Duodenal mucosa (tissue), 2 donors: ENCODE measurements at regions not wholly inside any gene's neighbourhood (a gene's known extent, or its start where the extent isn't known, plus 50 kb on each side); places are given as distances from the start of the nearest gene placed in this dataset.
"Not testable (repeated sequence)": the region's sequence is repeated elsewhere in the genome, so short reads cannot be mapped to it uniquely, and the experiment has no call there.

Experiments
- H3K27ac ChIP-seq: one replicate; pipeline ENCODE4 v1.7.0; 2013; ENCODE audit warnings: low read depth, low read length
- H3K27me3 ChIP-seq, 2 donors: one replicate each; pipeline ENCODE4 v1.7.0; 2013; ENCODE audit warnings: low read length in 2 of 2, control low read depth in 1 of 2; ENCODE audit not compliant: insufficient read depth in 2 of 2, control insufficient read depth in 1 of 2
- H3K36me3 ChIP-seq, 2 donors: one replicate each; pipeline ENCODE4 v1.7.0; 2013; ENCODE audit warnings: low read length in 2 of 2, control low read depth in 1 of 2; ENCODE audit not compliant: insufficient read depth in 2 of 2, control insufficient read depth in 1 of 2
- H3K4me1 ChIP-seq, 2 donors: one replicate each; pipeline ENCODE4 v1.7.0; 2013; ENCODE audit warnings: low read length in 2 of 2, control low read depth in 1 of 2; ENCODE audit not compliant: insufficient read depth in 2 of 2, control insufficient read depth in 1 of 2
- H3K4me3 ChIP-seq, 2 donors: one replicate each; pipeline ENCODE4 v1.7.0; 2013; ENCODE audit warnings: low read length in 2 of 2, low read depth in 1 of 2
- H3K9ac ChIP-seq, 2 donors: one replicate each; pipeline ENCODE4 v1.7.0; 2013; ENCODE audit warnings: low read length in 2 of 2, low read depth in 1 of 2
- H3K9me3 ChIP-seq, 2 donors: one replicate each; pipeline ENCODE4 v1.7.0; 2013; ENCODE audit warnings: low read length in 2 of 2, control low read depth in 1 of 2; ENCODE audit not compliant: control insufficient read depth in 1 of 2

DNA sequence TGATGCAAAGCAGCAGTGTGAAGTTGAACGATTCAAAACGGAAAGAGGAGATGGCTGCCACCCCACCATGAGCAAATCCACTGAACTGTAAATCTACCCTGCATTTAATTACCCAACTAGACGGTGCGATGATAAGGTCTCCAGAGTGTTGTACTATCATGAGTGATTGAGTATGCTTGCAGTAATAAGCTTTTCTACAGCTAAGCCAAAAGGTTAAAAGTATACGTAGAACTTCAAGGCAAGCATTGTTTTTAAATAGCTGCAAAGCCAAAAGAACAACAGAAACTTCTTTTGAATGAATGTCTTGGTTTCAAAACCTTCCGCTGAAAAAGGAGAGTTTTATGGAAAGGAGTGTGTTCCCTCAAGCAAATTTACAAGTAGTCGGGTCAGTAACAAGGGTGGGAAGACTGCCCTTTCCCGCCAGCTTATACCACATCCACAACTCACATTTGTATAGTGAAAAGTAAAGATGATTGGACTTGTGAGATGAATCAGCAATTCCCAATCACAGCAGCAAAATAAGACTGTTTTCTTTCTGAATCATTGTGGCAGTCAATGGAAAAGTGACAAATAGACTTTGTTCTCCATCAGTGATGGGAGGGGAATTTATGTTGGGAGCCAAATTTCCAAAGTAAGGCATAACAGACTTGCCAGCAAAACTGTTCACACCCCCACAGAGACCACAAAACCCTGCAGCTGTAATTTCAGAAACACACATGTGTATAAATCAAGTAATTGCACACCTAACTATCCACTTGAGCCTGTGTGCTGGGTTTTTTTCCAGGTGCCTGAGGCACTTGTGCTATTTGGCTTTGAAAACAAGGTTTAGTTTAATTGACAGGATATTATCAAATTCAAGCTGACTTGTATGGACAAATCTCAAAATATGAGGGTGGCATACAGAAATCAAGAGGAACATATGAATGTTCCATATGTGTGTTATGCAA is 407.7 kb upstream of the GRAMD2B start:
- H3K27me3 ChIP-seq, result no peaks in the 10 kb centered on the region
- no peak overlapping the region for H3K27ac ChIP-seq
- no peaks in the 10 kb centered on the region for H3K9me3 ChIP-seq
- no peak overlapping the region for H3K9ac ChIP-seq
- H3K4me1 ChIP-seq, result no peaks in the 10 kb centered on the region
- no peaks in the 10 kb centered on the region for H3K36me3 ChIP-seq
- H3K4me3 ChIP-seq, result no peak overlapping the region

DNA sequence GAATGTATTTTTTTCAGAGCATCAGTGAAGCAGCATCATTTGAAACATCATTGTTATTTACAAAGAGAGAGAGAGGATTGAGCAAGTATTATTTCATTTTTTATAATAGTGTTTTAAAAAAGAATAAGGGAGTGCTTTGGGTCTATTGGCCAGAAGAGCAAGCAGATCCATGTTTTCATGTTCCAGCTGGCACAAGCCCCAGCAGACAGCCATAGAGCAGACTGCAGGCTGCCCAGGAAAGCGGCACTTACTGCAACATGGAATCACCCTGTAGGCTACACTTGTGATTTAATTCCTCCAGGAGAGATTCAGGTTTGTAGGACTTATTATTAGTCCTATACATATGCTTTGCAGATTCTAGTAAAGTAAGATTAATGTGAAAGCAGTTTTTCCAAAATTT is 407.0 kb upstream of the GRAMD2B start:
- Histone ChIP-seq H3K36me3 (no peaks in the 10 kb centered on the region), H3K27ac (no peak overlapping the region), H3K27me3 (no peaks in the 10 kb centered on the region), H3K4me1 (no peaks in the 10 kb centered on the region), H3K9me3 (no peaks in the 10 kb centered on the region), H3K9ac (no peak overlapping the region), H3K4me3 (no peak overlapping the region)

DNA sequence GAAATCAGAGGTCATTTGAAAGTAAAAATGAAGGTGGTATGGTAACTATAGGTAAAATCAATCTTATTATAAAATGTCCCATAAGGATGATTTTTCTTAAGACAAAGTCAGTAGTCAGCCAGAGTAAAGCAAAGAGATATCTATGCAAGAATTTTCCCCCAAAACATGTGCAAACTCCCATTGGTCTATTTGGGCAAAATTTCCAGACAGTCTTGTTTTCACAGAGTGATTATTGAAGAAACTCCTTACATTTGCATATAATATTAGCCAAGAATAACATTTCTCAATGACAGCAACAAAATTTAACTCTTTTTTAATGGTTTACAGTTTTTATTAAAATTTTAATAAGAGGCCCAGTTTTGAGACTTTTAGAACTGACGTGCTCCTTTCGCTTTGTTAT is 406.1 kb upstream of the GRAMD2B start:
- no peaks in the 10 kb centered on the region for H3K4me1 ChIP-seq

DNA sequence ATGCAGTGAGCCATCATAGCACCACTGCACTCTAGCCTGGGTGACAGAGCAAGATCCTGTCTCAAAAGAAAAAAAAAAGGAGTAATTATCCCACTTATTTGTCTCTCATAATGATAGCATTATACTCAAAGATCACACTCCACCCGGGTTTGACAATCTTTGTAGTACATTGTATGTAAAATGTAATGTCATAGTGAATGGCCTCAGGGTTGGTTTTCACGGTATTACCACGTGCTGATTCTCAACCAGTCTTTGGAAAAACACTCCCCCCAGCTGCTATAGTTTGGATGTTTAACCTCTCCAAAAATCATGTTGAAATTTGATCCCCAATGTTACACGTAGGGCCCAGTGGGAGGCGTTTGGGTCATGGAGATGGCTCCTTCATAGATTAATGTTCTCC is 402.4 kb upstream of the GRAMD2B start:
- Histone ChIP-seq H3K9me3 (no peaks in the 10 kb centered on the region), H3K9ac (no peak overlapping the region), H3K27ac (no peak overlapping the region), H3K4me1 (no peaks in the 10 kb centered on the region), H3K4me3 (no peak overlapping the region), H3K36me3 (no peaks in the 10 kb centered on the region), H3K27me3 (no peaks in the 10 kb centered on the region)

More for the DNA sequence above, 406.1 kb upstream of the GRAMD2B start:
- Histone ChIP-seq H3K27ac (no peak overlapping the region), H3K27me3 (no peaks in the 10 kb centered on the region), H3K4me3 (no peak overlapping the region), H3K9me3 (no peaks in the 10 kb centered on the region), H3K36me3 (no peaks in the 10 kb centered on the region), H3K9ac (no peak overlapping the region)

DNA sequence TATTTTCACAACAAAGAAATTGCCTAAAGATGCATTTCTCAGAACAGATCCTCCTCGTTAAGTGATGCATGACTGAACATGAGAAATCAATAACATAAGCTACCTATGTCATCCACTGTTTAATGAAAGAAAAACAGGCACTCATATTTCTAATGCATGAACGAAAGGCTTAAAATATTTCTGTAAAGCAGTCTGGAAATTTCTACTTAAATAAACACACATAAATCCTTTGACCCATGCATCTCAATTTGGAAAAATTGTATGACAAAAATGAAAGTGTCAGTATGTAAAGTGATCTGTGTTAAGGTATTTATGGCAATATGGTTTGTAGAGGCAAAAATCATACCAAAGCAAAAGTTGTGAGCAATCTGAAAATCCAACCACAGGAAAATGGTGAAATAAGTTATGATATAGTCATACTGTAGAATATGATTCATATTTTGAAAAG is 399.2 kb upstream of the GRAMD2B start:
- no peak overlapping the region for H3K4me3 ChIP-seq
- H3K27me3 ChIP-seq, result no peaks in the 10 kb centered on the region
- no peak overlapping the region for H3K27ac ChIP-seq
- H3K36me3 ChIP-seq, result no peaks in the 10 kb centered on the region
- no peaks in the 10 kb centered on the region for H3K4me1 ChIP-seq
- H3K9ac ChIP-seq, result no peak overlapping the region
- H3K9me3 ChIP-seq, result no peaks in the 10 kb centered on the region

DNA sequence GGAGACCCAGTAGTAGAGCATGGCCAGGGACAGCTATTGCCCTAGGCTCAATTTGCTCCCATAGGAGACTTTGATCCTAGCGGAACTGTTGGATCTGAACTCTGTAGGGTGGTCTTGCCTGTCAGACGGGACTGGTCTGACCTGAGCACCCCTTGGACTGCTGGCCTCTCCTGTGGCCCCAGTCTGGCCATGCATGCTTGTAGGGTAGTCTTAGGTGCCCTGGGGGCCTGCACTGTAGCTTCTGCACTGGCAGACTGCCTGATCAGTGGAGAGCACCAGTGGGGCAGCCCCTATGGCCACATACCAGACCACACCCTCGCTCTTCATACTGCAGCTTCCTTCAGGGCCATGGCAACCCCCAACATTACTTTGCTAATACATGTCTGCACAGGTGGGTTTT is 396.1 kb upstream of the GRAMD2B start:
- Histone ChIP-seq H3K36me3 (no peaks in the 10 kb centered on the region), H3K9ac (no peak overlapping the region), H3K4me1 (no peaks in the 10 kb centered on the region), H3K27me3 (no peaks in the 10 kb centered on the region), H3K27ac (no peak overlapping the region), H3K9me3 (peaks cover 0 to 8% of the 10 kb centered on the region in 2 donors), H3K4me3 (no peak overlapping the region)

DNA sequence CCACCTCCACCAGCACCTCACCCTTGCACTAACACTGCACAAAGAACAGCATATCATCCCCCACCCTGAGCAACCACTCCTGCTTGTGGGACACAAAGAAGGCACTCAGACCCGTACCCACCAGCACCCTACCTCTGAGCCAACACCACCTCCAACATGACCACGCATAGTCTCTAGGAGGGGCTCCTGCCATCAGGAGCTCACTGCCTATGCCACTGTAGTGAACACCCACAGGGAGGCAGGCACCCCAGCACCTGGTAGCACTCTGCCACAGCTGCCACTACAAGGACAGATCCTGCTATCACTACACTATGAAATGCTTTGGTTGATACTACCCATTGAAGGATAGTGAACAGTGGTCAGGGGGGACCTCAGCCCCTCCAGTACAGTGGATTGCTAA is 395.6 kb upstream of the GRAMD2B start:
- H3K27me3 ChIP-seq, result no peaks in the 10 kb centered on the region
- H3K36me3 ChIP-seq, result no peaks in the 10 kb centered on the region
- H3K9me3 ChIP-seq, result peaks cover 0 to 8% of the 10 kb centered on the region in 2 donors
- no peak overlapping the region for H3K27ac ChIP-seq
- no peak overlapping the region for H3K9ac ChIP-seq
- no peaks in the 10 kb centered on the region for H3K4me1 ChIP-seq
- no peak overlapping the region for H3K4me3 ChIP-seq

DNA sequence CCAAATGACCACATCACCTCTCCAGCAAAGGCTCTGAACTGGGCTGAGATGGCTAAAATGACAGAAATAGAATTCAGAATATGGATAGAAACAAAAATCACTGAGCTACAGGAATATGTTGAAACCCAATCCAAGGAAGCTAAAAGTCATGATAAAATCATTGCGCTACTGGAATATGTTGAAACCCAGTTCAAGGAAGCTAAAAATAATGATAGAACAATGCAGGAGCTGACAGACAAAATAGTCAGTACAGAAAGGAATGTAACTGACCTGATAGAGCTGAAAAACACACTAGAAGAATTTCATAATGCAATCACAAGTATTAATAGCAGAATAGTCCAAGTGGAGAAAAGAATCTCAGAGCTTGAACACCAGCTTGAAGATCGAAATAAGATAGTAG is 394.9 kb upstream of the GRAMD2B start:
- H3K27ac ChIP-seq, result no peak overlapping the region
- no peaks in the 10 kb centered on the region for H3K4me1 ChIP-seq
- peaks cover 0 to 8% of the 10 kb centered on the region in 2 donors for H3K9me3 ChIP-seq
- H3K4me3 ChIP-seq, result no peak overlapping the region
- H3K27me3 ChIP-seq, result no peaks in the 10 kb centered on the region
- no peaks in the 10 kb centered on the region for H3K36me3 ChIP-seq
- no peak overlapping the region for H3K9ac ChIP-seq

DNA sequence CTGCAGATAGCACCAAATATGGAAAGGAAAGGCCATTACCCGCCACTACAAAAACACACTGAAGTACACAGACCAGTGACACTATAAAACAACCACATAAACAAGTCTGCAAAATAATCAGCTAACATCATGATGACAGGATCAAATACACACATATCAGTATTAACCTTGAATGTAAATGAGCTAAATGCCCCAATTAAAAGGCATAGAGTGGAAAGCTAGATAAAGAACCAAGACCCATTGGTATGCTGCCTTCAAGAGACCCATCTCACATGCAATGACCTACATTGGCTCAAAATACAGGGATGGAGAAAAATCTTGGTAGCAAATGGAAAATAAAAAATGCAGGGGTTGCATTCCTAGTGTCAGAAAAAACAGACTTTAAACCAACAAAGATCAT is 393.9 kb upstream of the GRAMD2B start:
- H3K27me3 ChIP-seq, H3K27ac ChIP-seq, H3K4me3 ChIP-seq, H3K4me1 ChIP-seq, H3K9me3 ChIP-seq, H3K9ac ChIP-seq, H3K36me3 ChIP-seq: not testable (repeated sequence)

DNA sequence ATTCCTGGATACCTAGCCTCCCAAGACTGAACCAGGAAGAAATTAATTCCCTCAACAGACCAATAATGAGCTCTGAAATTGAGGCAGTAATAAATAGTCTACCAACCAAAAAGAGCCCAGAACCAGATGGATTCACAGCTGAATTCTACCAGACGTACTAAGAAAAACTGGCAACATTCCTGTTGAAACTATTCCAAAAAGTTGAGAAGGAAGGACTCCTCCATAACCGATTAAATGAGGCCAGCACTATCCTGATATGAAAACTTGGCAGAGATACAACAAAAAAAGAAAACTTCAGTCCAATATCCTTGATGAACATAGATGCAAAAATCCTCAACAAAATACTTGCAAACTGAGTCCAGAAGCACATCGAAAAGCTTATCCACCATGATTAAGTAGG is 392.5 kb upstream of the GRAMD2B start:
- Histone ChIP-seq H3K27ac (no peak overlapping the region), H3K4me1 (no peaks in the 10 kb centered on the region), H3K27me3 (no peaks in the 10 kb centered on the region), H3K9ac (no peak overlapping the region), H3K4me3 (no peak overlapping the region), H3K9me3 (peaks cover 0 to 8% of the 10 kb centered on the region in 2 donors), H3K36me3 (no peaks in the 10 kb centered on the region)
